Renal cortical epithelial cell (primary cell): ENCODE measurements at regions not wholly inside any gene's neighbourhood (a gene's known extent, or its start where the extent isn't known, plus 50 kb on each side); places are given as distances from the start of the nearest gene placed in this dataset.
"Not testable (repeated sequence)": the region's sequence is repeated elsewhere in the genome, so short reads cannot be mapped to it uniquely, and the experiment has no call there.

Experiments used
- DNase-seq: peaks from one replicate; pipeline ENCODE4 v3.0.0-alpha.2; 2011; ENCODE audit warnings: low read depth

DNA sequence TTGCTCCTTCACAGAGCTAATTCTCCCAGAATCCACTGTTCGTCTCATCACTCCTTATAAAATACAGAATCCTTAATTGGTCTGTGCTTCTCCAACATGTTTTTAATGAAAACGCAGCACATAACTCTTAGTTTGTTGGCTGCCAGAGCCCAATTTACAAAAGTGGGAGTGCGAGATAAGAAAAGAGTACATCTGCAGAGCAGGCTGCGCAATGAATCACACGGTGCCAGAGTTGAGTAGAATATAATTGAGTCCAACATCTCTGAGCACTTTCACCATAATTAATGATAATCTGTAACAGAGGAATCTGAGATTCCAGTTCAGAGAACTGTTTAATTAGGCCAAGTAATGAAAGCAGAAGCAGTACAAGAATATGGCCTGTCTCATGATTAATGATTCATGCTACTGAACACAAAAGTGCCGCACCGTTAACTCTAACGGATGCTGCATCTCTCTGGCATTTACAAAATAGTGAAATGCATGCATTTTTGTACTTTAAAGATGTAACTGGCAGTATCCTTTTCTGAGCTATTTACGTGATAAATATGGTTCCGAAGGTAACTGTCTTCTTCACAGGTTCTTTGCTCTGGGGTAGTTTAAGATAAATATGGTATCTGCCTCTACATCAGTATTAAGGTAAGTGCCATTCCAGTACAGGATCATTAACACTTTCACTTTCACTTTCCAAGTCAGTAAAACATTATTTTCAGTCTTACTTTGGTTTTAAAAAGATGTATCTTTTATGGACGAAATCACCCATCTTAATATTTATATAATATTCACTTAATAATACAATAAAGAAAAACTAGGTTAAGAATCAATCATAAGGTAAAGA, 785.6 kb downstream of the NR4A2 start:
- peak; percentile 23 for DNase-seq

GRCh38 chr2:155539028-155539427, 793.5 kb downstream of the NR4A2 start:
- not testable (repeated sequence) for DNase-seq

DNA sequence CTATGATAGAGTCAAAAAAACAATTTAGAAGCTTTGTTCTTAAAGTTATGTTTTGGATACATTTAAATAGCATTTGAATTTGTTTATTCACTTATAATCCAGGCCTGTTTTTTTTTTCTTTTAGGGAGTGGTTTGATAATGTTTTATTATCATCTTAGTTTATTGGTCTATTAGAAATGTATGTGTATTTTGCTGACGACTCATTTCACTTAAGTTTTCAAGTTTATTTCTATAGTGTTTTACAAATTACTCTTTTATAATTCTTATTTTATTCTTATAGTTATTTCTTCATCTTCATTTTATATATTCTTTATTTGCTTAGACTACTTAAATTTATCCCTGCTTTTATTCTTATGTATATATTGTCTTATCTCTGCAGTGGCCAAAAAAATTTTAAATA, 804.5 kb downstream of the NR4A2 start:
- DNase-seq = no peak

DNA sequence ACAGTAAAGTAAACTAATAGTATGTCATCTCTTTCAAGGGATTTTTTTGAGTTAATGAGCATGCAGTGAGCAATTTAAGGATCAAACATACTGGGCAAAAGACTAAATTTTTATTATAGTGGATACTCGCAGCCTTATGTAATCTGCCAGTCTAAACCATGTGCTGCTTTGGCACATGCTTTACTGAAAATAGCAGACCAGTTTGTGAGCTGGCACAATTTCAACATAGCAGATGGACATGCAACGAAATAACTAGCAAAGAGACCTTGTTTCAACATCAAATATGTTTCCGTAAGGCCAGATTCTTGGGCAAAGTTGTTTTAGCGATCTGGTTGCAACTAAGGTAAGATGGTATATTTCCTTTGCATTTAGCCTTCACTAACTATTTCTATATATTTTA, 807.3 kb downstream of the NR4A2 start:
- DNase-seq = no peak

DNA sequence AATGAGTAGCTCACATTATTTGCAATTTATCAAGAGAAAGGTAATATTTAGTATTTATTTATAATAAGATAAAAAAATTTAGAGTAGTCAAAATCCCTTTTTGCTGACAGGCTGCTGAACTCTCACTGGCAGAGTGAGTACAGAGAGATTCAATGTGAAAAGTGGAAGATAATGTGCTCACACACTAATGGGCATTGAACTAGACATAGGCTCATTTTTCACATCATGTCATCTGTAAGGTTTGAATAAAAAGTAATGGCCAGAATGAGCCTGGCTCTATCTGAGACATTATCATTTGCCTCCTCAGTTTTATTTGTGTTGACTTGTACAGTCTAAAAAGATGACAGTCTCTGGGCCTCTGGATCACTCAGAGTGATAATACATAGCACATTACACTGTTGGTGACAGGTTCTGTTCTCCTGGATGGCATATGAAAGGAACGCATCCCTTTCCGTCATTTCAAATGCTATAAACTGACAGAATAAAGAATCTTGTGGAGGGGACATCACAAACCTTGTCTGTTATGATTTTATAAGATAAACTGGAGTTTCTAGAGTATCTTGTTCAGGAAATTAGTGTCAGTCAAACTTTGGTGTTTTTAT, 812.9 kb downstream of the NR4A2 start:
- no peak for DNase-seq

DNA sequence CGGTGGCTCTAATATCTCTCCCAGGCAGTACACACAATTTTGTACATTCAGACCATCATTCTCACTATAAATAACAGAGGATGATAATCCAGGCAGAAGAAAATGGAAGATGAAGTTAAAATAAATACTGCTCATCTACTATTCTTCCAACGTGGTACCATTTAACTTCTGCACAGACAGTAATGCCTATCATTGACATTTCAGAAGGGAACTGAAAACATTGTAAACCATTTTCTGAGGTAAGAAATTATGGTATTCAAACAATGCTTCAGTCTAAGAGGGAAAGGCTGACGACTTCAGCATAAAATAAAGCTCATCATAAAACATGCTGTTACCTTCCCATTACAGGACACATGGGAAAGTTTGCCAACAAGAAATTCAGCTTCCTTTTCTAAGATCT, 814.4 kb downstream of the NR4A2 start:
- DNase-seq = no peak

- DNase-seq = no peak
Observed at GRCh38 chr2:155517362-155517761, 815.2 kb downstream of the NR4A2 start.

DNA sequence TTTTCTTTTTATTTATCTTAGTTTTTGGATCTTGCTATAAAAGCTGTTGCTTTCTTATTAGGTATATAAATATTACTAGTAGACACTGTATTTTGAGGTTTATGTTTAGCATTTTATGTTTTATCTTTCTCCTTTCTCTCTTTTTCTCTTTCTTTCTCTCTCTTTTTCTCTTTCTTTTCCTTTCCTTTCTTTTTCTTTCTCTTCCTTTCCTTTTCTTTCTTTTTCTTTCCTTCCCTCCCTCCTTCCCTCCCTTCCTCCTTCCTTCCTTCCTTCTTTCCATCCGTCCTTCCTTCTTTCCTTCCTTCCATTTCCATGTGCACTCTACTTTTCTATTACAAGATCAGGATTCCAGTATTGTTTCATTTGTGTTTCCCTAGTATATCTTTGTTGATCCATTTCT, 814.8 kb downstream of the KCNJ3 start:
- DNase-seq = no peak

- DNase-seq = peak; percentile 26
Observed at GRCh38 chr2:155502766-155503165, 804.3 kb downstream of the KCNJ3 start.

- no peak for DNase-seq
Observed at GRCh38 chr2:155498106-155498505, 799.6 kb downstream of the KCNJ3 start.

GRCh38 chr2:155494744-155495143, 796.2 kb downstream of the KCNJ3 start:
- no peak for DNase-seq

GRCh38 chr2:155485141-155485842, 786.8 kb downstream of the KCNJ3 start:
- DNase-seq = no peak

DNA sequence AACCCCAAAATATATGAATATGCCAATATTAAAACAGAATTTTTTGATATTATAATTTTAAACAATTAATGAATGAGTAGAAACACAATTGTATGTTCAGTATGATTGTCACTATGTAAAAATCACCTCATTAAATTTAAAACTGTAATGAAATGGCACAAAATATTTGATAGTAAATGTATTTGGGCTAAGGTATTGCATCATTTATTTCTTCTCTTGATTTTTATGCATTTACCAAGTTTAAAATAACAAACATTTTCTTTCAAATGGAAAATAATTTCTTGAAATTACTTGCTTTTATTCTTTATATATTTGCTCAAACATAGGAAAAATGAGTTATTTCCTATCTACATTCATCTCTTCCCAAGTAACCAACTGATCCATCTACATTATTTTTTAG, 782.6 kb downstream of the KCNJ3 start:
- no peak for DNase-seq

DNA sequence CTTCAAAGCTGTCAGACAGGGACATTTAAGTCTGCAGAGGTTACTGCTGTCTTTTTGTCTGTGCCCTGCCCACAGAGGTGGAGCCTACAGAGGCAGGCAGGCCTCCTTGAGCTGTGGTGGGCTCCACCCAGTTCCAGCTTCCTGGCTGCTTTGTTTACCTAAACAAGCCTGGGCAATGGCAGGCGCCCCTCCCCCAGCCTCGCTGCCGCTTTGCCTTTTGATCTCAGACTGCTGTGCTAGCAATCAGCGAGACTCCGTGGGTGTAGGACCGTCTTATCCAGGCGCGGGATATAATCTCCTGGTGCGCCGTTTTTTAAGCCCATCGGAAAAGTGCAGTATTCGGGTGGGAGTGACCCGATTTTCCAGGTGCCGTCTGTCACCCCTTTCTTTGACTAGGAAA, 773.5 kb downstream of the KCNJ3 start:
- DNase-seq = not testable (repeated sequence)

- no peak for DNase-seq
Observed at GRCh38 chr2:155456222-155456621, 757.7 kb downstream of the KCNJ3 start.

- peak; percentile 87 for DNase-seq
Observed at GRCh38 chr2:155442755-155443372, 744.4 kb downstream of the KCNJ3 start.

- DNase-seq = no peak
Observed at GRCh38 chr2:155442088-155442487, 743.6 kb downstream of the KCNJ3 start.

DNA sequence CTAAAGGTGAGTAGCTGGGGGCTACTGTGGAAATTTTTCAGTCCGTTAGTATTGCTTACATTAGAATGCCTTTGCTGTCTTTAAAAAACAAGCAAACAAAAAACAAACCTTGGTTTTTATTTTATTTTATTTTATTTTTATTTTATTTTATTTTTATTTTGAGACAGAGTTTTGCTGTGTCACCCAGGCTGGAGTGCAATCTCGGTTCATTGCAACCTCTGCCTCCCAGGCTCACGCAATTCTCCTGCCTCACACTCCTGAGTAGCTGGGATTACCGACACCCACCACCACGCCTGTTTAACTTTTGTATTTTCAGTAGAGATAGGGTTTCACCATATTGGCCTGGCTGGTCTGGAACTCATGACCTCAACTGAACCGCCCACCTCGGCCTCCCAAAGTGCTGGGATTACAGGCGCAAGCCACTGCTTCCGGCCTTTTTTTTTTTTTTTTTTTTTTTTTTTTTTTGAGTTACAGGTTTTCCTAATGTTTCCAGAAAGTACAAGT, 732.6 kb downstream of the KCNJ3 start:
- DNase-seq = no peak

DNA sequence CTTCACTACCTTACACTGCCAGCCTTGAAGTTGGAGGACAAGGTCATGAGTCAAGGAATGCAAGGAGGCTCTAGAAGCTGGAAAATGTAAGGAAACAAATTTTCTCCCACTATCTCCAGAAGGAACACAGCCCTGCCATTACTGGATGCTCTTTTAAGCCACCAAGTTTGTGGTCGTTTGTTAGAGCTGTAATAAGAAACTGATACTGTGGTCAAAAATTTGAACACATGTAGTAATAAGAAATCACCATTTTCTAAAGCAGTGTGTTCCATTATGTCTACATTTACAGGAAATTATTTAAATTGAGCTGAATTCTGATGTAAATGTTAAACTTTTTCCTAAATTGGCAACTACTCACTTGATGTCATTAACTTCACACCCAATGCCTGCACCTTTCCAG, 729.0 kb downstream of the KCNJ3 start:
- DNase-seq = no peak

GRCh38 chr2:155424518-155424917, 726.0 kb downstream of the KCNJ3 start:
- no peak for DNase-seq

- DNase-seq = no peak
Observed at GRCh38 chr2:155418753-155419152, 720.3 kb downstream of the KCNJ3 start.

- no peak for DNase-seq
Observed at GRCh38 chr2:155412598-155412997, 714.1 kb downstream of the KCNJ3 start.
